ENCODE measurements at regions not wholly inside any gene's neighbourhood (a gene's known extent, or its start where the extent isn't known, plus 50 kb on each side); places are given as distances from the start of the nearest gene placed in this dataset.

DNA sequence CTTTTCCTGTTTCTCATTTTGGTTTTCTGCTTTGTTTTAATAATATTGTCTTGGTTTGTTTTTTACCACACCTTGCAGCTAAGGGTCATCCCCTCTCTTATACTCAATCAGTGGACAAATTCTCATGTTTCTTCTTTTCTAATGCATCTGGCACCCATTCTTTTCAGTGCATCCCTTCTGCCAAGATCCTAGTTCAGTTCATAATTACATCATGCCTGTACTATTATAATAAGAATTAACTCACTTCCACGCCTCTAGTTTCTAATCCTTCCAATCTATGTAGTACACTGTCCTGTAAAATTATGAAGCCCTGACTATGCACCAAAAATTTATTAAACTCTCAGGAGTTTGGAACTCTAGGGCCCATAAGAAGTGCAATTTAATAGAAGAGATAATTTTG, 126.1 kb downstream of the FAT4 start:
- no peak for DNase-seq

GRCh38 chr4:125444166-125444565, 129.4 kb downstream of the FAT4 start:
- no peak for DNase-seq

GRCh38 chr4:125445525-125445924, 130.8 kb downstream of the FAT4 start:
- no peak for DNase-seq

- DNase-seq = no peak
Observed at GRCh38 chr4:125447551-125448290, 133.0 kb downstream of the FAT4 start.

- no peak for DNase-seq
Observed at GRCh38 chr4:125456075-125456474, 141.3 kb downstream of the FAT4 start.

- DNase-seq = peak in 1 of 3 experiments; percentile 43
Observed at GRCh38 chr4:125459531-125459930, 144.8 kb downstream of the FAT4 start.

DNA sequence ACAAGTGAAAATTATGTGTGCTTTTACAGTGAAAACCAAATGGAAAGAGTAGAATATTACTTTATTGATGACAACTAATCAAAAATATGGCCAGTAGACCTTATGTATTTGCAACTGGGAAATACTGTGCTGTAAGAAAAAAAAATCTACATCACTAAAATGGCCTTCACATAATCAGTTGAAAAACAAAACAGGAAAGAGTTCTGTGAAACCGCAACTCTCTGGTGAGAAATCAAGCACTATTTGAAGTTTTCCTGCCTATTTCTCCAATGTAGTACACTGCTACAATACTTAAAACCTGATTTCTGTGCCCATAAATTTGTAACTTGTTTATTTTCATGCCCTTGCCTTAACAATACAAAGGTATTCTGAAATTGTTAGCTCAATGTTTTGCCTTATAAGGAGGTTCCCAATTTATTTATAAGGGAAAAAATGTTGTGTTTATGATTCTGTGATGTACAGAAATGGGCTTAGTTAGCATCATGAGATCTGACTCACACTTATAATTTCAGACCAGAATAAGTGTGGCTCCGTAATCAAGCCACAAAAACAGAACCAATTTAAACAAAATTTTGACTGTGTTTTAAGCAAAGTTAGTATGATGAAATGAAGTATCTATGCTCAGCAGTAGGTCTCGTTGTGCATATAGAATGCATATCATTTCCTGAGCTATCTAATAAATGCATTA, 147.1 kb downstream of the FAT4 start:
- DNase-seq = no peak

DNA sequence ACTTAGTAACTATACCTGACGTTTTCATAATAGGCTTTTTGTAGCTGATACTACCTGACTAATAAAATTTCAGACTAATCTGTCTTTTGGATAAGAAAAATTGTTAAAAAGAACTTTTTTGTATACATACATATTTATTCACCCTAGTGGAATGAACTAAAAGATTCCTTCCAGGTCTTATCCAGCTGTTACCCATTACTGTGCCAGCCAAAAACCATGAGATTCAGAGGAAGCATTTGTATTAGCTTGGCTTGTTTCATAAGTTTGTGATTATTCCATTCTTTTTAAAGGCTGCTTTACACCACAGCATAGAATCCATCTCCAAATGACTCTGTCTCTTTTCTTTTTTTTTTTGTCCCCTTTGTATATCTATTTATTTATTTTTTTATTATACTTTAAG, 149.4 kb downstream of the FAT4 start:
- no peak for DNase-seq

- peak in 2 of 3 experiments; percentile 63 to 91 for DNase-seq
Observed at GRCh38 chr4:125481334-125482045, 166.7 kb downstream of the FAT4 start.

- no peak for DNase-seq
Observed at GRCh38 chr4:125482822-125483221, 168.1 kb downstream of the FAT4 start.

GRCh38 chr4:125483278-125483677, 168.5 kb downstream of the FAT4 start:
- no peak for DNase-seq

DNA sequence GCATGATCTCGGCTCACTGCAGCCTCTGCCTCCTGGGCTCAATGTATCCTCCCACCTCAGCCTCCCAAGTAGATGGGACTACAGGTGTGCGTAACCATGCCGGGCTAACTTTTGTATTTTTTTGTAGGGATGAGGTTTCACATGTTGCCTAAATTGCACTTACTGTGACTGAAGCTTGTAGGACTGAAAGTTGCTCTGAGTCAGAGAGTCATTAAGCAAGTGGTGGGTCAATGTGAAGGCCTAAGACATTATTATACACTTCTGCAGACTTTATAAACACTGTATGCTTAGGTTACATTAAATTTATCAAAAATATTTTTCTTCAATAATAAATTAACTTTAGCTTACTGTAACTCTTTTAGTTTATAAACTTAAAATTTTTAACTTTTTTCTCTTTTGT, 170.2 kb downstream of the FAT4 start:
- DNase-seq = no peak

- no peak for DNase-seq
Observed at GRCh38 chr4:125486351-125486750, 171.6 kb downstream of the FAT4 start.

GRCh38 chr4:125489952-125490690, 175.4 kb downstream of the FAT4 start:
- no peak for DNase-seq

DNA sequence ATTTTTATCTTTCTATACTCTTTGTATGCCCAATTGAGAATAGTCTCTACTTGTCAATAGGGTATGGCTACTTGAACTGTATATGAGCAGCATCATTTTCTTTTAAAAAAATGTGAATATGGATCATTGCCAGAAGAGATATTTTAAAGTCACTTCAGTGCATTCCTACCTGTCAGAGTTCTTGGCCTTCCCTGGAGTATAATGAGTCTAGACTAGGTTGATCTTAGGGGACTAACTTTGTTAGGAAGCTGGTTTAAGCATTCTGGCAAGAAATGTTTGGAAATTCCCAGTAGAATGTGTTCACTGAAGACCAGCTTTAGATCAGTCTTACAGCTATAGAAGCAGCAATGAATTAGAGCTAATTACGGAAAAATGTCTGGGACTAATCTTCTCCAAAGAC, 178.2 kb downstream of the FAT4 start:
- no peak for DNase-seq

DNA sequence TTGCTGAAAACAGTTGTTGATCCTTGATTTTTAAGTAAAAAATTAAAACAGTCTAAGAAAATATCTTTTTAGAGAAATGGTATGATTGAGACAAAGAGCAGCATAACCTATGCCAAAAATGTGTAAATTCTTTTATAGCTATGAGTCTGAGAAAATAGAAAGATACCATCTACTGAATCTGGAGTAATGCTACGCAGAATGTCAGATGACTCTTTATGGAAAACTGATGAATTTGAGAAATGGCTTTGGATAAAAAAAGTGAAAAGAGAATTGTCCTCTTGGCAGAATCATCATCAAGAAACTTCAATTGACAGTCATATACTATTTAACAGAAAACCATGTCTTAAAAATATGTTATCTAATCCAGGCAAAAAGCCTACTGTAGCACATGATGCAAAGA, 183.1 kb downstream of the FAT4 start:
- DNase-seq = no peak

GRCh38 chr4:125498981-125499380, 184.2 kb downstream of the FAT4 start:
- DNase-seq = no peak

DNA sequence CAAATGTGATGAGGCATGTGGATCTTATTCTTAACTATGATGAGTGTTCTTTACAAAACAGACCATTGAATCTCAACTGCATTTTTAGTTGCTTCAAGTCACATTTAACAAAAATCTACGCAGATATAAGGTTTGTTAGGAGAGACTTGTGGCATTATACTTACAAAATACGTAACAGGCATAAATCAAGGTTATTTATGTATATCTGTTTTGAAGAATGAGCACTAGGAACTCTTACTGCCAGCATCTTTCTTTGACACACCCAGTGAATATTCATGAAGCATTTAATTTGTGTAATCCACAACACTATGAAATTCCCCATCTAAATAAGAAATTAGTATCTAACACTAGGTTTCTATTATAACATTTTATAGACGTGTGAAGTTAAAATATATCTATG, 186.3 kb downstream of the FAT4 start:
- DNase-seq = no peak

DNA sequence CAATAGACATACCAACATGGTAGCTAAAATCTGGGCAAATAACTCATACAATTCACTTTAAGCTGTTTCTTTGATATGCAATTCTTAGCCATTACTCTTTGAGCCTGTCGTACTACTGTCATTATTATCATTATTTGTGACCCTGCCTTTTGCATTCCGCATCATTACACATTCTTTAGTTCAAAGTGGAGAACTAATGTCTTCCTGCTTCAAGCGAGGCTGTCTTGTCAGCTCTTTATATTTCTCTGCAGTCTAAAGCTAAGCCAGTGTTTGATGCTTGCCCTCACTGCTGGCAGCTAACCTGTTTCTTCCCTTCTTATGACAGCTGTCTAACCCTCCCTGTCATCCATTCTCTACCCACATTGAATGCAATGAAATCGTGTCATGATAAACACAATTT, 186.8 kb downstream of the FAT4 start:
- DNase-seq = no peak

GRCh38 chr4:125505621-125506020, 190.9 kb downstream of the FAT4 start:
- no peak for DNase-seq

GRCh38 chr4:125507141-125507540, 192.4 kb downstream of the FAT4 start:
- DNase-seq = no peak

DNA sequence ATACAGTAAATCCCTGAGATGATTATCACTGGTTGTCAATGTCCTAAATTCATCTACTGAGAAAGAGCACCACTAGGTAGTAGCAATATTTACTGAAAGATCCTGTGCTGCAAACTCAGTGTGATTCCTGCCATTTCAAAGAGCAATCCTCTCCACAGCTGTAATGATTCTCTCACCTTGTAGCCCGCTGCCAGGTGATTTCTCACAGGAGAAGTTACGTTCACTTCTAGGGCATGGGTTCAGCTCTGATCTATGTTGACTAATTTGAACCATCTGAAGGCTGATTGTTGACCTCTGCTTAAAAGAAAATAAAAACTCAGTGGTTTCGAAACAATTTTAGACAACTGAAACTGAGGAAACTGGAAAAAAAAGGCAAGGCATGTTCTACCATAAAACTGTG, 197.0 kb downstream of the FAT4 start:
- DNase-seq = peak in 1 of 3 experiments; percentile 16

- DNase-seq = no peak
Observed at GRCh38 chr4:125515016-125515415, 200.3 kb downstream of the FAT4 start.

Measured in NCI-H1417 (cell line).